Kidney (tissue), 13 donors: ENCODE measurements at regions not wholly inside any gene's neighbourhood (a gene's known extent, or its start where the extent isn't known, plus 50 kb on each side); places are given as distances from the start of the nearest gene placed in this dataset.
A peak's percentile ranks its signal among the peaks of the same experiment; 100 is the strongest.

Experiments used
- DNase-seq, 5 donors: peaks; one replicate each; pipeline ENCODE4 v3.0.0-alpha.2; 2013 to 2020
- FAIRE-seq: peaks from 2 replicates; lab custom pipeline; 2012; peaks lifted over from hg19 to GRCh38; lab: Jason Lieb, UNC
- H3K27ac ChIP-seq, 2 donors: one replicate each; pipeline ENCODE4 v1.7.0; 2013; ENCODE audit warnings: low read depth in 2 of 2, low read length in 2 of 2, inconsistent platforms in 1 of 2
- H3K27me3 ChIP-seq: one replicate; pipeline ENCODE4 v1.7.1; 2013; ENCODE audit warnings: low read length, inconsistent platforms; ENCODE audit not compliant: control insufficient read depth, insufficient read depth
- H3K36me3 ChIP-seq, 3 donors: one replicate each; pipeline versions ENCODE4 v1.7.0 to v1.7.1; 2013; ENCODE audit warnings: low read length in 3 of 3, control low read depth in 1 of 3, inconsistent platforms in 1 of 3; ENCODE audit not compliant: insufficient read depth in 3 of 3, control insufficient read depth in 2 of 3
- H3K4me1 ChIP-seq, 3 donors: one replicate each; pipeline versions ENCODE4 v1.7.0 to v1.7.1; 2013; ENCODE audit warnings: low read length in 3 of 3, inconsistent platforms in 1 of 3, low read depth in 1 of 3; ENCODE audit not compliant: control insufficient read depth in 2 of 3, insufficient read depth in 2 of 3
- H3K4me3 ChIP-seq, 3 donors: one replicate each; pipeline versions ENCODE4 v1.7.0 to v1.8.1; 2013; ENCODE audit warnings: low read length in 3 of 3, control low read depth in 1 of 3, inconsistent platforms in 1 of 3
- H3K9ac ChIP-seq, 3 donors: one replicate each; pipeline versions ENCODE4 v1.7.0 to v1.7.1; 2013; ENCODE audit warnings: low read length in 3 of 3, control low read depth in 1 of 3, inconsistent platforms in 1 of 3
- H3K9me3 ChIP-seq, 3 donors: one replicate each; pipeline versions ENCODE4 v1.7.0 to v1.7.1; 2013; ENCODE audit warnings: low read length in 3 of 3, control low read depth in 1 of 3, inconsistent platforms in 1 of 3; ENCODE audit not compliant: control insufficient read depth in 2 of 3, insufficient read depth in 1 of 3
- intact Hi-C: fragments of 100-400 bp; cut with DNase I; formaldehyde crosslinking; loops from one replicate; pipeline ENCODE4 v1.11.1; 2022
- TF ChIP-seq, protein P1 (sequence below): IDR thresholded peaks from 3 replicates; pipeline ENCODE4 v1.5.1; 2012; ENCODE audit warnings: mild to moderate bottlenecking, moderate library complexity, borderline replicate concordance; ENCODE audit not compliant: insufficient read depth; ENCODE audit errors: extremely low read depth
- donor health status: control.
- donor health status: control.
- donor health status: control.
- donor health status: control.
- donor health status: control.
- donor health status: DM: yes; HTN: yes; CAD: no.
- donor health status: Normal renal cell carcinoma (clear cell type).

DNA sequence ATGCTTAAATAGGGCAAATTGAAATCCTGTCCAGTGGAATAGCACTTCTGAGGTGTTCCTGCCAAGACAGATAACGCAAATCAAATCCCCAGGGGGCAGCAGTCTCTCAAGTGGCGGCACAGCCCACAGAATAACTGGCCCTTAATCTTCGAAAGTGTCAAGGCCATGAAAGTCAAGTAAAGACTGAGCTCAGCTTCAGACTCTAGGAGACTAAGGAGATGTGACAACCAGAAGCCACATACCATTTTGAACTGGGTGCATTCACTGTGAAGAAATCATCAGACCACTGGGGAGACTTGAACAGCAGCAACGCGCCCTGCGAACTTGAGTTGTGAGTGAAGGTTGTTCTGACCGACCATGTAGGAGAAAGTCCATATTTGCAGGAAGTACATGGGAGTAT lies 66.0 kb upstream of the ASAP2 start:
- Histone ChIP-seq H3K4me1 (peaks cover 0 to 11% (median 9%) of the 10 kb centered on the region in 3 donors), H3K4me3 (no peak overlapping the region), H3K9me3 (no peaks in the 10 kb centered on the region), H3K27ac (no peak overlapping the region), H3K27me3 (no peaks in the 10 kb centered on the region), H3K9ac (no peak overlapping the region), H3K36me3 (no peaks in the 10 kb centered on the region)
- intact Hi-C loops = no loop called here
- DNase-seq (peak in 1 of 5 donors; percentile 37), FAIRE-seq (no peak)
- TF ChIP-seq, protein P1, sequence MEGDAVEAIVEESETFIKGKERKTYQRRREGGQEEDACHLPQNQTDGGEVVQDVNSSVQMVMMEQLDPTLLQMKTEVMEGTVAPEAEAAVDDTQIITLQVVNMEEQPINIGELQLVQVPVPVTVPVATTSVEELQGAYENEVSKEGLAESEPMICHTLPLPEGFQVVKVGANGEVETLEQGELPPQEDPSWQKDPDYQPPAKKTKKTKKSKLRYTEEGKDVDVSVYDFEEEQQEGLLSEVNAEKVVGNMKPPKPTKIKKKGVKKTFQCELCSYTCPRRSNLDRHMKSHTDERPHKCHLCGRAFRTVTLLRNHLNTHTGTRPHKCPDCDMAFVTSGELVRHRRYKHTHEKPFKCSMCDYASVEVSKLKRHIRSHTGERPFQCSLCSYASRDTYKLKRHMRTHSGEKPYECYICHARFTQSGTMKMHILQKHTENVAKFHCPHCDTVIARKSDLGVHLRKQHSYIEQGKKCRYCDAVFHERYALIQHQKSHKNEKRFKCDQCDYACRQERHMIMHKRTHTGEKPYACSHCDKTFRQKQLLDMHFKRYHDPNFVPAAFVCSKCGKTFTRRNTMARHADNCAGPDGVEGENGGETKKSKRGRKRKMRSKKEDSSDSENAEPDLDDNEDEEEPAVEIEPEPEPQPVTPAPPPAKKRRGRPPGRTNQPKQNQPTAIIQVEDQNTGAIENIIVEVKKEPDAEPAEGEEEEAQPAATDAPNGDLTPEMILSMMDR = no peak

DNA sequence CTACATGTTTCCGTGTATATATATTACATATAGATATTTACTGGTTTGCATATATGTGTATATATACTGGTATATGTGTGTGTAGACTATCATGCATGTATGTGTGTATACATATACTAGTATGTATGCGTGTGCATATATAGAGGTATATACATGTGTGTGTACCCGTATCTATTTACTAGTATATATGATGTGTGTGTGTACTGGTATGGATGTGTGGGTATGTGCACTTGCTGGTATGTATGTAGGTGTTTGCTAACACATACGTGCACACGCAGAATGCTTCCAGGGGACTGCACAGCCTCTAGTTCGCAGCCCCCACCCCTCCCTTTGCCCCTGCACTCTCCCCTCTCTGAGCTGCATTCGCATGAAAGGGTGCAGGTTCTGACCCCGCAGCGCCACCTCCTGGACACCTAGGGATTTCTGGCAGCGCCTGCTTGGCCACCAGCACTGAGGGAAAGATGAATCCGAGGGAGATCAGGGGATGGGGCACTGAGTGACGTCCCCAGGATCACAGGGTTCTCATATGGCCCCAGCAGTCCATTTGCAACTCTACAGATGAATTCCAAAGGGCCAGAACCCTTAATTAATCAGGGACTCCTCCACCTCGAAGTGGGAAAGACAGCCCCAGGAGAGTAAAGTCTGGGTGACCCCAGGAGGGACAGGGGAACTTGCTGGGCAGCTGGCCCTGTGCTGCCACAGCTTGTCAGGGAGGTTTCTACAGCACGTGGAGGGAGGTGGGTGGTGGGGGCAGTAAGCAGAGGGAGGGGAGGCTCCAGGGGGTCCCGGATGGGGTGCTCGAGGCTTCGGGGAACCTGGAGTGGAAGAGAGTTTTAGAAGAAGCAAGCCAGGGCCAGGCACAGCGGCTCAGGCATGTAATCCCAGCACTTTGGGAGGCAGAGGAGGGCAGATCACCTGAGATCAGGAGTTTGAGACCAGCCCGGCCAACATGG lies 66.8 kb upstream of the ASAP2 start:
- Histone ChIP-seq H3K4me3 (no peak overlapping the region), H3K36me3 (no peaks in the 10 kb centered on the region), H3K9me3 (no peaks in the 10 kb centered on the region), H3K4me1 (peaks cover 0 to 11% (median 9%) of the 10 kb centered on the region in 3 donors), H3K9ac (no peak overlapping the region), H3K27ac (no peak overlapping the region), H3K27me3 (no peaks in the 10 kb centered on the region)
- TF ChIP-seq, protein P1 = peak; percentile 86
- FAIRE-seq (no peak), DNase-seq (peak; percentile 74 to 87 (median 84))
- intact Hi-C loops = loop anchor here (10.0 kb wide), 1 partner anchor 265 kb away; no protein-coding TSS in a partner anchor

DNA sequence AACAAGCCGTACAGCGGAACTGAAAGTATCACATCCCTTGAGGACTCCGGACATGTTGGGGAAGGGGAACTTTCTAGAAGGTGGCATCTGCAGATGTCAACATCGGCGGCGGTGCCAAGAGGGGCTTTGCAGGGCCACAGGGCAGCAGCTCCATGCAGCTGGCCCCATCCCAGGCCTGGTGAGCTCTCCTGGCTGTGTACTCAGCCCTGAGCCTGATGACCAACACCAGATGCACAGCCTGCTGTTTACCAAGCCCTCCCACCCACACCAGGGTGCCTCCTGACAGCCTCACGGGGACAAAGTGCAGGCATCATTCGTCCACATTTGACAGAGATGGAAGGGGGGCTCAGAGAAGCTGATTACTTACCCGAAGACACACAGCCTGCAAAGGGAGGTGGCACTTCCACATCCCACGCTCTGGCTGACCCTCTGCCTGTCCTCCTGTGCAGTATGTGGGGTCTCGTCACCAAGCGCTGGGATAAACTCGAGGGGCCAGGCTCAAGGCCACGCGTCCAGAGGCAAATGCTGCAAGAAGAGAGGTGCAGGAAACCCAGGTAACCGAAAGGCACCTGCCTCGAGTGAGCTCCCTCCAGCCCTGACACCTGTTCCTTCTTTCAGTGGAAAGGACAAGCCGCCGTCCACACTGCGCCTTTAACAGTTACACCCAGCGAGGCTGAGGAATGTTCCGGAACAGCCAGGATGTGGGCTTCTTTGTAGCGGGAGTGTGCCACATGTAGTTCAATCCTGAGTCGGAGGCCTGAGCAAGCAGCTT lies 69.0 kb upstream of the ASAP2 start:
- no peak for FAIRE-seq
- peak overlapping the region in 1 of 3 donors; percentile 40 for H3K4me3 ChIP-seq
- H3K27ac ChIP-seq = peak overlapping the region; percentile 9 to 67
- H3K36me3 ChIP-seq = no peaks in the 10 kb centered on the region
- peaks cover 0 to 7% (median 7%) of the 10 kb centered on the region in 3 donors for H3K4me1 ChIP-seq
- peaks cover 0 to 3% (median 0%) of the 10 kb centered on the region in 3 donors for H3K9me3 ChIP-seq
- peak in 1 of 5 donors; percentile 64 for DNase-seq
- no peak overlapping the region for H3K9ac ChIP-seq
- TF ChIP-seq, protein P1 = no peak
- intact Hi-C loops = loop anchor here (10.0 kb wide), 1 partner anchor 263 kb away; no protein-coding TSS in a partner anchor
- no peaks in the 10 kb centered on the region for H3K27me3 ChIP-seq
